ENCODE measurements at regions not wholly inside any gene's neighbourhood (a gene's known extent, or its start where the extent isn't known, plus 50 kb on each side); places are given as distances from the start of the nearest gene placed in this dataset.

DNA sequence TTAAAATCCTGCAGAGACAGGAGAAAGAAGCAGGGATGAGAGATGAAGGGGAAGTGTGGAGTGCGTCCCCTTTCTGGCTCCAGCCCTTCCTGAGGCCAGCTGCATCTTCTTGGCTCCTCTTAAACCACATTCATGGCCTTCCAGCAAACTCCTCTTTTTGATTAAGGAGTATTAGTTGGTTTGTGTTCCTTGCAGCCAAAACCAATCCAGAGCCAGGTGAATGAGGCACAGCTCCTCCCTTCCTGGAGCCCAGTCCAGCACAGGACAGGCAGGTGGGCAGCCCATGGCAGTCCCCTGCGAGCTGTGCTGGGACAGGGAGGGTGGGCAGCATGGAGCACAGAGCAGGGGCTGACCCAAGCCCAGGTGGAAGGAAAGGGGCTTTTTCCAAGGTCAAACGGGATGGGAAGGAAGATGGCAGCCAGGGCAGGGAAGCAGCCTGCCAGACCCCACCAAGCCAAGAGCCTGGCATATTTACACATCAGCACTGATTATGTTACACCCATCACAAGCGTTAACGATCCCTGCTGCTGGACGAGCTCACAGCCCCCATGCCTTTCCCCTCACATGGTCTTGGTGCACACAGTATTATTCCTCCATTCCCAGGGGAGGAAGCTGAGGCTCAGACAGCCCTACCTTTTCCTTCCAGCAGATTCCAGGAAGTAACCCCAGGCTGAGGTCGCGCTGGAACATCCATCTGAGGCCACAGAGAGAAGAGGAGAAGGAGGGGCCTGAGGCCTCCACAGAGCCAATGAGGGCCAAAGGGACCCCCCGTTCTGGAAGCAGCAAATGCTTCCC, 175.6 kb downstream of the SMAD6 start:
- no peak overlapping the region for H3K4me3 ChIP-seq (ENCODE audit: low read length in 3 of 3)
- no peaks in the 10 kb centered on the region for H3K36me3 ChIP-seq (ENCODE audit: control insufficient read depth in 2 of 3, insufficient read depth in 3 of 3, low read length in 3 of 3)
- FAIRE-seq (no peak), DNase-seq (peak in 3 of 5 donors; percentile 26 to 58 (median 35))
- no peaks in the 10 kb centered on the region for H3K27me3 ChIP-seq (ENCODE audit: control insufficient read depth, insufficient read depth, low read length)
- peaks cover 0 to 13% (median 0%) of the 10 kb centered on the region in 3 donors for H3K4me1 ChIP-seq (ENCODE audit: control insufficient read depth in 2 of 3, insufficient read depth in 2 of 3, low read depth in 1 of 3, low read length in 3 of 3)
- intact Hi-C loops (cut with DNase I) = no loop called here
- no peak overlapping the region for H3K9ac ChIP-seq (ENCODE audit: low read length in 3 of 3)
- no peaks in the 10 kb centered on the region for H3K9me3 ChIP-seq (ENCODE audit: control insufficient read depth in 2 of 3, insufficient read depth in 1 of 3, low read length in 3 of 3)
- no peak overlapping the region for H3K27ac ChIP-seq (ENCODE audit: low read depth in 2 of 2, low read length in 2 of 2)
- TF ChIP-seq, protein P1, sequence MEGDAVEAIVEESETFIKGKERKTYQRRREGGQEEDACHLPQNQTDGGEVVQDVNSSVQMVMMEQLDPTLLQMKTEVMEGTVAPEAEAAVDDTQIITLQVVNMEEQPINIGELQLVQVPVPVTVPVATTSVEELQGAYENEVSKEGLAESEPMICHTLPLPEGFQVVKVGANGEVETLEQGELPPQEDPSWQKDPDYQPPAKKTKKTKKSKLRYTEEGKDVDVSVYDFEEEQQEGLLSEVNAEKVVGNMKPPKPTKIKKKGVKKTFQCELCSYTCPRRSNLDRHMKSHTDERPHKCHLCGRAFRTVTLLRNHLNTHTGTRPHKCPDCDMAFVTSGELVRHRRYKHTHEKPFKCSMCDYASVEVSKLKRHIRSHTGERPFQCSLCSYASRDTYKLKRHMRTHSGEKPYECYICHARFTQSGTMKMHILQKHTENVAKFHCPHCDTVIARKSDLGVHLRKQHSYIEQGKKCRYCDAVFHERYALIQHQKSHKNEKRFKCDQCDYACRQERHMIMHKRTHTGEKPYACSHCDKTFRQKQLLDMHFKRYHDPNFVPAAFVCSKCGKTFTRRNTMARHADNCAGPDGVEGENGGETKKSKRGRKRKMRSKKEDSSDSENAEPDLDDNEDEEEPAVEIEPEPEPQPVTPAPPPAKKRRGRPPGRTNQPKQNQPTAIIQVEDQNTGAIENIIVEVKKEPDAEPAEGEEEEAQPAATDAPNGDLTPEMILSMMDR (IDR thresholded peaks at IDR 0.05; ENCODE audit: borderline replicate concordance, extremely low read depth, insufficient read depth) = no peak

DNA sequence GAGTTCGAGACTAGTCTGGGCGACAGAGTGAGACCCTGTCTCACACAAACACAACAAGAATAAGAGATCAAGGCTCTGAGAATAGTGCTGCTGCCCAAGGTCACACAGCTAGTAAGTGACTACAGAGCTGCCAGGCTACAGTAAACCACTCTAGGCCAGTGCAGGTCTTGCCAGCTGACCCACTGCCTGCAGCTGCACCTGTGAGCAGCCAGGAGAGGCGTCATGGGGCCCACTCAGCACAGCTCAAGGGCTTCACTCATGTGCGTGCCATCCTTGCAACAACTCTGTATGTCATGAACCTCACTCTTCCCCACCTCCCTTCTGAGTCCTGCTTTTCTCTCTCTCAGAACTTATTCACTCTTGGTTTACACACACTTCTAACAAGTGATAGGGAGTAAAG, 176.7 kb downstream of the SMAD6 start:
- intact Hi-C loops (cut with DNase I) = no loop called here
- peaks cover 0 to 18% (median 3%) of the 10 kb centered on the region in 3 donors for H3K4me1 ChIP-seq (ENCODE audit: control insufficient read depth in 2 of 3, insufficient read depth in 2 of 3, low read depth in 1 of 3, low read length in 3 of 3)
- H3K4me3 ChIP-seq (ENCODE audit: low read length in 3 of 3) = no peak overlapping the region
- no peak overlapping the region for H3K27ac ChIP-seq (ENCODE audit: low read depth in 2 of 2, low read length in 2 of 2)
- no peaks in the 10 kb centered on the region for H3K36me3 ChIP-seq (ENCODE audit: control insufficient read depth in 2 of 3, insufficient read depth in 3 of 3, low read length in 3 of 3)
- FAIRE-seq (no peak), DNase-seq (no peak)
- TF ChIP-seq, protein P1 (IDR thresholded peaks at IDR 0.05; ENCODE audit: borderline replicate concordance, extremely low read depth, insufficient read depth) = no peak
- H3K9me3 ChIP-seq (ENCODE audit: control insufficient read depth in 2 of 3, insufficient read depth in 1 of 3, low read length in 3 of 3) = no peaks in the 10 kb centered on the region
- no peaks in the 10 kb centered on the region for H3K27me3 ChIP-seq (ENCODE audit: control insufficient read depth, insufficient read depth, low read length)
- no peak overlapping the region for H3K9ac ChIP-seq (ENCODE audit: low read length in 3 of 3)

DNA sequence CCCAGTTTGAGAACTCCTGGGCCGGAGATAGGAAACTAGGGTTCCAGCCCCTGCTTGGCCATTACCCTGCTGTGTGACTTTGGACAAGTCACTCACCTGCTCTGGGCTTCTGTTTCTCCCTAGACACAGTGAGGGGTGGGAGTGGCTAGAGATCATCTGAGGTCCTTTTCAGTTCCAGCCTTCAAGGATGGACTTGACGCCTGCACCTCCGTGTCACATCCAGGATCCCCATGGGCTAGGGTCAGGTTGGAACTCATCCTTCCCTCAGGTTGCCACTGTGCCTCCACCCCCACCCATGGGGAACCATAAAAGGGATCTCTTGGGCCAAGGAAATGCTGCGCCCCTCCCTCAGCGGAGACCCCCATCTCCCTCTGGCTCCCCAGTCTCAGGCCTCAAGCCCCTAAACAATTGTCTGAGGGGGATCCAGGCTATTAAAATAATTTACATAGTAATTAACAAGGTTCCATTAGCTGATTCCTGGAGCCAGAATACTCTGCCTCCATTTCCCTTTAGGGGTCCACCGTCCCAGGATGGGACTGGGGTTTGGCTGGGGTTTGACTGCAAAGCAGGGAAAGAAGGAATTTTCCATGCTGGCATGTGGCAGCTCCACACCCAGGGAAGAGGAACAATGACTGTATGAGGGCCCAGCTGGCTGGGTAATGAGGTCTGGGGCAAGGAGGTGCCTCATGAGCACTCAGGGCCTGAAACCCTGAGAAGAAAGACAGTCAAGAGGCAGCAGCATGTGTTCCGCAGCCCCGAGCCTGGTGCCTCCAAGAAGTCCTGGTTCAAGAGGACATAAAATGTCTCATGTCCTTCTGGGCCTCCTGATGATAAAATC, 177.7 kb downstream of the SMAD6 start:
- Histone ChIP-seq H3K9ac (ENCODE audit: low read length in 3 of 3) (no peak overlapping the region), H3K27me3 (ENCODE audit: control insufficient read depth, insufficient read depth, low read length) (no peaks in the 10 kb centered on the region), H3K27ac (ENCODE audit: low read depth in 2 of 2, low read length in 2 of 2) (no peak overlapping the region), H3K9me3 (ENCODE audit: control insufficient read depth in 2 of 3, insufficient read depth in 1 of 3, low read length in 3 of 3) (no peaks in the 10 kb centered on the region), H3K4me3 (ENCODE audit: low read length in 3 of 3) (no peak overlapping the region), H3K4me1 (ENCODE audit: control insufficient read depth in 2 of 3, insufficient read depth in 2 of 3, low read depth in 1 of 3, low read length in 3 of 3) (peaks cover 0 to 21% (median 6%) of the 10 kb centered on the region in 3 donors), H3K36me3 (ENCODE audit: control insufficient read depth in 2 of 3, insufficient read depth in 3 of 3, low read length in 3 of 3) (no peaks in the 10 kb centered on the region)
- intact Hi-C loops (cut with DNase I) = no loop called here
- FAIRE-seq = no peak
- TF ChIP-seq, protein P1 (IDR thresholded peaks at IDR 0.05; ENCODE audit: borderline replicate concordance, extremely low read depth, insufficient read depth) = no peak
- no peak for DNase-seq
